Spleen (tissue), 11 donors: ENCODE measurements at regions not wholly inside any gene's neighbourhood (a gene's known extent, or its start where the extent isn't known, plus 50 kb on each side); places are given as distances from the start of the nearest gene placed in this dataset.

ENCODE experiments used
- DNase-seq: peaks from one replicate; pipeline ENCODE4 v3.0.0-alpha.2; 2020
- H3K27ac ChIP-seq, 8 donors: fragments of 200-600 bp; sonication (generic) in 7 of 8; 1 replicate in 4 of 8; 2 replicates in 4 of 8; pipeline versions ENCODE4 v1.5.0 to v1.8.0; 2016 to 2021; ENCODE audit warnings: inconsistent platforms in 4 of 8, mild to moderate bottlenecking in 4 of 8, moderate library complexity in 1 of 8
- H3K27me3 ChIP-seq, 7 donors: fragments of 200-600 bp; sonication (generic) in 6 of 7; replicated peaks in 1 of 7; 1 replicate in 4 of 7; 2 replicates in 3 of 7; pipeline versions ENCODE4 v1.5.0 to v1.8.0; 2016 to 2021; ENCODE audit warnings: inconsistent platforms in 3 of 7, mild to moderate bottlenecking in 1 of 7
- H3K36me3 ChIP-seq, 6 donors: fragments of 200-600 bp; sonication (generic) in 5 of 6; 1 replicate in 4 of 6; 2 replicates in 2 of 6; pipeline versions ENCODE4 v1.5.0 to v1.8.0; 2016 to 2021; ENCODE audit warnings: inconsistent platforms in 2 of 6
- H3K4me1 ChIP-seq, 6 donors: fragments of 200-600 bp; sonication (generic) in 5 of 6; 1 replicate in 3 of 6; 2 replicates in 3 of 6; pipeline versions ENCODE4 v1.5.0 to v1.8.0; 2016 to 2021; ENCODE audit warnings: inconsistent platforms in 3 of 6
- H3K4me3 ChIP-seq, 8 donors: fragments of 200-600 bp; sonication (generic) in 7 of 8; 1 replicate in 4 of 8; 2 replicates in 4 of 8; pipeline versions ENCODE4 v1.5.0 to v1.8.0; 2016 to 2021; ENCODE audit warnings: inconsistent platforms in 4 of 8, mild to moderate bottlenecking in 4 of 8, moderate library complexity in 2 of 8
- H3K9me3 ChIP-seq, 8 donors: fragments of 200-600 bp; sonication (generic) in 7 of 8; 1 replicate in 4 of 8; 2 replicates in 4 of 8; pipeline versions ENCODE4 v1.5.0 to v1.8.0; 2016 to 2021; ENCODE audit warnings: inconsistent platforms in 4 of 8
- POLR2A ChIP-seq, 3 donors: fragments of 450-650 bp; IDR thresholded peaks; one replicate each; pipeline ENCODE4 v1.5.1; 2017; ENCODE audit warnings: antibody characterized with exemption in 3 of 3, mild to moderate bottlenecking in 1 of 3
- POLR2AphosphoS5 ChIP-seq, 3 donors: sonication (generic); formaldehyde crosslinking; IDR thresholded peaks; one replicate each; pipeline ENCODE4 v1.5.1; 2017; ENCODE audit warnings: antibody characterized with exemption in 3 of 3
- WGBS, 5 donors: extraction: QIAGEN DNeasy Blood & Tissue Kit in 3 of 5; methylation state at CpG; one replicate each; pipeline versions ENCODE4 v1.1.5 to v1.1.7; 2013 to 2018; 5-methylcytosine and 5-hydroxymethylcytosine counted together
- intact Hi-C: fragments of 100-400 bp; cut with DNase I; formaldehyde crosslinking; loops from one replicate; pipeline ENCODE4 v1.15.0; 2023; ENCODE audit warnings: low total_unique reads
- TF ChIP-seq, protein P1 (sequence below), 11 experiments: fragments of 200-600 bp in 7 of 11; fragments of 450-650 bp in 4 of 11; sonication (generic) in 4 of 11; IDR thresholded peaks in 8 of 11; conservative IDR thresholded peaks in 3 of 11; 1 replicate in 7 of 11; 2 replicates in 4 of 11; pipeline versions ENCODE4 v1.4.0 to v1.8.0; 2016 to 2021; ENCODE audit warnings: antibody characterized with exemption in 11 of 11, inconsistent platforms in 4 of 11, mild to moderate bottlenecking in 1 of 11
- donor health status: healthy with polysubstance abuse.
- donor health status: DM: no; HTN: no; CAD: no; lungs with moderate emphysema.
- donor health status: DM: no; HTN: no; CAD: no.
- donor health status: Bipolar disorder and iron deficiency.
- donor health status: healthy.
- donor health status: DM: no; HTN: no; CAD: no.
- donor health status: DM: yes; HTN: yes; CAD: no.

DNA sequence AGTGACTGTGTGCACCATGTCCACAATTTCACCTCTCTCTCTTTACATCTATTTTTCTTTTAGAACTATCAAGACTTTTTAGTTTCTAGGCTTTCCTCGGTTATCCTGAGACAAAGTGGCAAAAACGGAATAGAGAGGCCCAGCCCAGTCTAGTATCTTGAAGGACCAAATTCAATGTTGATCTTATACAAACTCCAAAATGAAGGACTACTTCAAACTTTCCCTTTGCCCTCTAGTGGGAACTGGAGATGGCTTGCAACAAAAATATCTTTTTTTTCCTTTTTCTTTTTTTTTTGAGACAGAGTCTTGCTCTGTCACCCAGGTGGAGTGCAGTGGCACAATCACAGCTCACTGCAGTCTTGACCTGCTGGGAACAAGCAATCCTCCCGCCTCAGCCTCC is 338.5 kb upstream of the UMPS start:
- no peak for DNase-seq
- TF ChIP-seq, protein P1, sequence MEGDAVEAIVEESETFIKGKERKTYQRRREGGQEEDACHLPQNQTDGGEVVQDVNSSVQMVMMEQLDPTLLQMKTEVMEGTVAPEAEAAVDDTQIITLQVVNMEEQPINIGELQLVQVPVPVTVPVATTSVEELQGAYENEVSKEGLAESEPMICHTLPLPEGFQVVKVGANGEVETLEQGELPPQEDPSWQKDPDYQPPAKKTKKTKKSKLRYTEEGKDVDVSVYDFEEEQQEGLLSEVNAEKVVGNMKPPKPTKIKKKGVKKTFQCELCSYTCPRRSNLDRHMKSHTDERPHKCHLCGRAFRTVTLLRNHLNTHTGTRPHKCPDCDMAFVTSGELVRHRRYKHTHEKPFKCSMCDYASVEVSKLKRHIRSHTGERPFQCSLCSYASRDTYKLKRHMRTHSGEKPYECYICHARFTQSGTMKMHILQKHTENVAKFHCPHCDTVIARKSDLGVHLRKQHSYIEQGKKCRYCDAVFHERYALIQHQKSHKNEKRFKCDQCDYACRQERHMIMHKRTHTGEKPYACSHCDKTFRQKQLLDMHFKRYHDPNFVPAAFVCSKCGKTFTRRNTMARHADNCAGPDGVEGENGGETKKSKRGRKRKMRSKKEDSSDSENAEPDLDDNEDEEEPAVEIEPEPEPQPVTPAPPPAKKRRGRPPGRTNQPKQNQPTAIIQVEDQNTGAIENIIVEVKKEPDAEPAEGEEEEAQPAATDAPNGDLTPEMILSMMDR (IDR thresholded peaks at IDR 0.05 in 8 of 11, conservative IDR thresholded peaks at IDR 0.05 in 3 of 11), result no peak
- TF ChIP-seq POLR2A (IDR thresholded peaks at IDR 0.05) (no peak), POLR2AphosphoS5 (IDR thresholded peaks at IDR 0.05) (no peak)
- Histone ChIP-seq H3K4me3 (no peak overlapping the region), H3K4me1 (peaks cover 0 to 4% (median 0%) of the 10 kb centered on the region in 6 donors), H3K9me3 (no peaks in the 10 kb centered on the region), H3K27ac (no peak overlapping the region), H3K36me3 (peaks cover 0 to 6% (median 0%) of the 10 kb centered on the region in 6 donors), H3K27me3 (peaks cover 0 to 7% (median 0%) of the 10 kb centered on the region in 7 donors)
- intact Hi-C loops, result no loop called here
- 87 to 98% (median 92%) methylated on average over 3 of the region's 3 CpGs for WGBS, 5 donors

DNA sequence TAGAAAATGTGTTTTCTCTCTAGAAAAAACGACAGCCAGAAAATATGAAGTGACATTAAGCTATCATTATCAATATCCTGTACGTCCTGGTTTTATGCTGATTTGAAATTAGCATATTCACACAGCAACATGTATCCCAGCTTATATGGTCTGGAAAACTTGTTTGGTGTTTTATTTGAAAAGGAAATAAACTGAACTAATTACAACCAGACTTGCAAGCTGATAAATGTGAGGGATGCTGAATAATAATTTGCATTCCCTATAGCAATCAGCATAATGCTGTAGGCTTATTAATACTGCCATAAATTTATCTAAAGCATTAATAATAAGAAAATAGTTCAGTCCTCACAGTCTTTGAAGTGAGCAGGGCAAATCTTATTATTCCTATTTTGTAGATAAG is 336.9 kb upstream of the UMPS start:
- 20 to 67% (median 27%) methylated on average over 2 of the region's 2 CpGs for WGBS, 5 donors
- Histone ChIP-seq H3K4me1 (peaks cover 0 to 4% (median 0%) of the 10 kb centered on the region in 6 donors), H3K36me3 (peaks cover 0 to 21% (median 0%) of the 10 kb centered on the region in 6 donors), H3K27me3 (peaks cover 0 to 7% (median 0%) of the 10 kb centered on the region in 7 donors), H3K9me3 (no peaks in the 10 kb centered on the region), H3K27ac (no peak overlapping the region), H3K4me3 (no peak overlapping the region)
- intact Hi-C loops, result no loop called here
- TF ChIP-seq, protein P1 (IDR thresholded peaks at IDR 0.05 in 8 of 11, conservative IDR thresholded peaks at IDR 0.05 in 3 of 11), result no peak
- no peak for TF ChIP-seq POLR2AphosphoS5 (IDR thresholded peaks at IDR 0.05)
- DNase-seq, result no peak

DNA sequence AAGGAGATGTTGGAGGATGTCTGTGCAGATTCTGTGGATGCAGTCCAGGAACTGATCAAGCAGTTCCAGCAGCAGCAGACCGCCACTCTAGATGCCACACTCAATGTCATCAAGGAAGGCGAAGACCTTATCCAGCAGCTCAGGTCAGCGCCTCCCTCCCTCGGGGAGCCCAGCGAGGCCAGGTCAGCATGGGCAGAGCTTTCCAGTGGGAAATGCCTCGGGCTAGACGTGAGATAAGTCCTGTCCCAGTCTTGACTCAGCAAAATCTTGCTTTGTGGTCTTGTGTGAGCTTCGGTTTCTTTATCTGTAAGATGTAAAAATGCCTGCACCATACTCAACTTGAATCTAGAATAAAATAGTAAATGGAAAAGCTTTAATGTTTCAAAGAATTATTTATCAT is 335.1 kb upstream of the UMPS start:
- 73 to 83% (median 80%) methylated on average over 8 of the region's 8 CpGs for WGBS, 5 donors
- no peak for DNase-seq
- peak overlapping the region in 2 of 8 donors; percentile 26 to 45 for H3K27ac ChIP-seq

DNA sequence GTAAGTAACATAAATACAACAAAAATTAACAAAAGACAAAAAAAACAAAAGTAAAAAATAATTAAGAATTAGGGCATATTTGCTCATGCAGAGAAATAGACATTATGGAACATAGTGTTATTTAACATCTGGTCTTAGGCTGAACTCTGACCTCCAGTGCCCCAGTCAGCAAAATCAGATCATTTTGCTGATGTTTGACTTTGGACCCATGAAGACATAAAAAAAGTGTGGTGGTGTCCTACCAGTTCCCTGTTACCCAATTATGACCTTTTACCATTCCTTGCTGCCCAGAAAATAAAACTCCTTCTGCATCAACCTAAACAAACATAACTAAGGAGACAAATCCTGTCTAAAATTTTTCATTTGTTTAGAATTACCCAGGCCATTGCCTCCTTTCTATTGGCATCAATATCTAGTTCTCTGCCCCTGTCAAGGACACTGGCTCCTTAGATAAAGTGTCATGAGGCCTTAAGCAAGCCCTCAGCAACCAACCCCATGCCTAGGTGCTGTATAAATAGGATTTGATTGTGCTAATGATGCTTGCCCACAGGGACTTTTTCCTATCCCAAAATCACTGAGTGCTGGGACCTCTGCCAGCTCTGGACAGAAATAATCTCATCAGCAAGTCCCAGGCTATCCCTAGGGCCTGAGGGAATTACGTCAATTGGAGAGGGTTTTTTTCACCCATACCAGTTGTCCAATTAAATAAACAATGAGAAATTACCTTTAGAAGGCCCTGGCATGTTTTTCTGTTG is 334.5 kb upstream of the UMPS start:
- H3K9me3 ChIP-seq, result no peaks in the 10 kb centered on the region
- H3K36me3 ChIP-seq, result peaks cover 0 to 43% (median 0%) of the 10 kb centered on the region in 6 donors
- intact Hi-C loops, result no loop called here
- 48 to 77% (median 57%) methylated on average over 1 of the region's 1 CpG for WGBS, 5 donors
- H3K27me3 ChIP-seq, result peaks cover 0 to 8% (median 0%) of the 10 kb centered on the region in 7 donors
- TF ChIP-seq, protein P1 (IDR thresholded peaks at IDR 0.05 in 8 of 11, conservative IDR thresholded peaks at IDR 0.05 in 3 of 11), result no peak
- DNase-seq, result no peak
- H3K4me1 ChIP-seq, result no peaks in the 10 kb centered on the region
- H3K4me3 ChIP-seq, result no peak overlapping the region
- H3K27ac ChIP-seq, result peak overlapping the region in 4 of 8 donors; percentile 26 to 45 (median 38)

More for the DNA sequence above, 335.1 kb upstream of the UMPS start:
- H3K4me1 ChIP-seq, result no peaks in the 10 kb centered on the region
- peaks cover 0 to 39% (median 0%) of the 10 kb centered on the region in 6 donors for H3K36me3 ChIP-seq
- peaks cover 0 to 8% (median 0%) of the 10 kb centered on the region in 7 donors for H3K27me3 ChIP-seq
- TF ChIP-seq POLR2AphosphoS5 (IDR thresholded peaks at IDR 0.05) (no peak), POLR2A (IDR thresholded peaks at IDR 0.05) (no peak)
- TF ChIP-seq, protein P1 (IDR thresholded peaks at IDR 0.05 in 8 of 11, conservative IDR thresholded peaks at IDR 0.05 in 3 of 11), result no peak
- no peak overlapping the region for H3K4me3 ChIP-seq
- intact Hi-C loops, result no loop called here
- no peaks in the 10 kb centered on the region for H3K9me3 ChIP-seq
